ENCODE measurements at regions not wholly inside any gene's neighbourhood (a gene's known extent, or its start where the extent isn't known, plus 50 kb on each side); places are given as distances from the start of the nearest gene placed in this dataset.
A peak's percentile ranks its signal among the peaks of the same experiment; 100 is the strongest.

GRCh38 chr1:36717431-36717830 lies 234.7 kb upstream of the CSF3R start:
- no peak for DNase-seq

- DNase-seq: no peak
Observed at GRCh38 chr1:36715797-36716196, 233.1 kb upstream of the CSF3R start.

- DNase-seq: no peak
Observed at GRCh38 chr1:36714301-36714700, 231.6 kb upstream of the CSF3R start.

- DNase-seq: no peak
Observed at GRCh38 chr1:36711480-36711879, 228.8 kb upstream of the CSF3R start.

GRCh38 chr1:36710951-36711350 lies 228.2 kb upstream of the CSF3R start:
- DNase-seq: no peak

- DNase-seq: no peak
Observed at GRCh38 chr1:36709869-36710481, 227.3 kb upstream of the CSF3R start.

- DNase-seq: no peak
Observed at GRCh38 chr1:36708587-36708986, 225.9 kb upstream of the CSF3R start.

- no peak for DNase-seq
Observed at GRCh38 chr1:36707221-36707620, 224.5 kb upstream of the CSF3R start.

GRCh38 chr1:36706416-36706815 lies 223.7 kb upstream of the CSF3R start:
- no peak for DNase-seq

GRCh38 chr1:36705629-36706028 lies 222.9 kb upstream of the CSF3R start:
- no peak for DNase-seq

- peak; percentile 16 for DNase-seq
Observed at GRCh38 chr1:36703526-36704208, 221.0 kb upstream of the CSF3R start.

GRCh38 chr1:36702963-36703362 lies 220.2 kb upstream of the CSF3R start:
- DNase-seq: no peak

GRCh38 chr1:36699113-36699911 lies 216.6 kb upstream of the CSF3R start:
- DNase-seq: no peak

GRCh38 chr1:36697836-36698605 lies 215.3 kb upstream of the CSF3R start:
- no peak for DNase-seq

GRCh38 chr1:36696261-36696940 lies 213.7 kb upstream of the CSF3R start:
- no peak for DNase-seq

- DNase-seq: no peak
Observed at GRCh38 chr1:36693603-36694002, 210.9 kb upstream of the CSF3R start.

GRCh38 chr1:36693161-36693525 lies 210.4 kb upstream of the CSF3R start:
- no peak for DNase-seq

- DNase-seq: no peak
Observed at GRCh38 chr1:36692465-36693160, 209.9 kb upstream of the CSF3R start.

- no peak for DNase-seq
Observed at GRCh38 chr1:36691374-36691773, 208.7 kb upstream of the CSF3R start.

- DNase-seq: no peak
Observed at GRCh38 chr1:36689992-36690391, 207.3 kb upstream of the CSF3R start.

- DNase-seq: no peak
Observed at GRCh38 chr1:36687312-36687711, 204.6 kb upstream of the CSF3R start.

GRCh38 chr1:36675931-36676562 lies 193.3 kb upstream of the CSF3R start:
- no peak for DNase-seq
